H1 (cell line): ENCODE measurements at regions not wholly inside any gene's neighbourhood (a gene's known extent, or its start where the extent isn't known, plus 50 kb on each side); places are given as distances from the start of the nearest gene placed in this dataset.

Experiments used
- ZNF274 ChIP-seq: IDR thresholded peaks from 2 replicates; pipeline ENCODE4 v1.7.0; 2012; ENCODE audit warnings: low read length, borderline replicate concordance; ENCODE audit errors: extremely low read depth

- no peak for TF ChIP-seq ZNF274
These were observed 647.1 kb upstream of the FLRT2 start (continued) for GRCh38 chr14:84882830-84883229.
